ENCODE measurements at regions not wholly inside any gene's neighbourhood (a gene's known extent, or its start where the extent isn't known, plus 50 kb on each side); places are given as distances from the start of the nearest gene placed in this dataset.

- DNase-seq: no peak
Observed at GRCh38 chr6:165819394-165819793, 156.4 kb upstream of the PDE10A start.

GRCh38 chr6:165818200-165818599, 155.2 kb upstream of the PDE10A start:
- no peak for DNase-seq

- no peak for DNase-seq
Observed at GRCh38 chr6:165817771-165818170, 154.7 kb upstream of the PDE10A start.

- no peak for DNase-seq
Observed at GRCh38 chr6:165817148-165817547, 154.1 kb upstream of the PDE10A start.

GRCh38 chr6:165814679-165815078, 151.6 kb upstream of the PDE10A start:
- DNase-seq: no peak

GRCh38 chr6:165811512-165811911, 148.5 kb upstream of the PDE10A start:
- no peak for DNase-seq

- no peak for DNase-seq
Observed at GRCh38 chr6:165808021-165808420, 145.0 kb upstream of the PDE10A start.

GRCh38 chr6:165807249-165807960, 144.4 kb upstream of the PDE10A start:
- no peak for DNase-seq

GRCh38 chr6:165806126-165806810, 143.2 kb upstream of the PDE10A start:
- no peak for DNase-seq

GRCh38 chr6:165805636-165806035, 142.6 kb upstream of the PDE10A start:
- DNase-seq: no peak

GRCh38 chr6:165805067-165805555, 142.1 kb upstream of the PDE10A start:
- no peak for DNase-seq

GRCh38 chr6:165804331-165805066, 141.5 kb upstream of the PDE10A start:
- peak; percentile 41 for DNase-seq

- no peak for DNase-seq
Observed at GRCh38 chr6:165800337-165800736, 137.3 kb upstream of the PDE10A start.

GRCh38 chr6:165799391-165800153, 136.5 kb upstream of the PDE10A start:
- DNase-seq: no peak

- DNase-seq: no peak
Observed at GRCh38 chr6:165798991-165799390, 135.9 kb upstream of the PDE10A start.

- no peak for DNase-seq
Observed at GRCh38 chr6:165794179-165794601, 131.1 kb upstream of the PDE10A start.

- DNase-seq: no peak
Observed at GRCh38 chr6:165793287-165793825, 130.3 kb upstream of the PDE10A start.

GRCh38 chr6:165791876-165792437, 128.9 kb upstream of the PDE10A start:
- DNase-seq: no peak

GRCh38 chr6:165791306-165791705, 128.3 kb upstream of the PDE10A start:
- no peak for DNase-seq

- DNase-seq: no peak
Observed at GRCh38 chr6:165782812-165783211, 119.8 kb upstream of the PDE10A start.

- DNase-seq: no peak
Observed at GRCh38 chr6:165782134-165782533, 119.1 kb upstream of the PDE10A start.

- no peak for DNase-seq
Observed at GRCh38 chr6:165777680-165778079, 114.6 kb upstream of the PDE10A start.

Data from right kidney (tissue), 1 donor.